H54 (cell line): ENCODE measurements at regions not wholly inside any gene's neighbourhood (a gene's known extent, or its start where the extent isn't known, plus 50 kb on each side); places are given as distances from the start of the nearest gene placed in this dataset.

ENCODE experiments used
- DNase-seq: peaks from one replicate; pipeline ENCODE4 v3.0.0; 2011; ENCODE audit warnings: low spot score, mixed read lengths; ENCODE audit not compliant: insufficient read length
- FAIRE-seq: peaks from 3 replicates; lab custom pipeline; 2011; peaks lifted over from hg19 to GRCh38; lab: Jason Lieb, UNC
- POLR2A ChIP-seq: IDR thresholded peaks from 2 replicates; pipeline ENCODE4 v1.6.1; 2011; ENCODE audit warnings: low read depth, mild to moderate bottlenecking, low read length

GRCh38 chr20:51867251-51867650, 64.9 kb upstream of the SALL4 start:
- no peak for FAIRE-seq
- no peak for TF ChIP-seq POLR2A
- DNase-seq, result no peak

GRCh38 chr20:51864967-51865366, 62.6 kb upstream of the SALL4 start:
- DNase-seq, result no peak
- FAIRE-seq, result no peak

GRCh38 chr20:51862796-51863195, 60.5 kb upstream of the SALL4 start:
- no peak for DNase-seq
- no peak for FAIRE-seq

More at GRCh38 chr20:51864967-51865366, 62.6 kb upstream of the SALL4 start:
- TF ChIP-seq POLR2A, result no peak

GRCh38 chr20:51861726-51862466, 59.6 kb upstream of the SALL4 start:
- FAIRE-seq (no peak), DNase-seq (no peak)
- no peak for TF ChIP-seq POLR2A

More at GRCh38 chr20:51862796-51863195, 60.5 kb upstream of the SALL4 start:
- no peak for TF ChIP-seq POLR2A

- FAIRE-seq, result no peak
- no peak for DNase-seq
These were observed 58.0 kb upstream of the SALL4 start for GRCh38 chr20:51860111-51860882.

GRCh38 chr20:51856432-51856831, 54.1 kb upstream of the SALL4 start:
- DNase-seq, result no peak
- TF ChIP-seq POLR2A, result no peak
- FAIRE-seq, result no peak

More at GRCh38 chr20:51860111-51860882, 58.0 kb upstream of the SALL4 start:
- no peak for TF ChIP-seq POLR2A

GRCh38 chr20:51854921-51855320, 52.6 kb upstream of the SALL4 start:
- no peak for DNase-seq
- TF ChIP-seq POLR2A, result no peak
- FAIRE-seq, result no peak
